Endothelial cell of umbilical vein (primary cell): ENCODE measurements at regions not wholly inside any gene's neighbourhood (a gene's known extent, or its start where the extent isn't known, plus 50 kb on each side); places are given as distances from the start of the nearest gene placed in this dataset.

Experiments
- BruUV-seq: library from RNA; stranded (reverse); fragments of 400-500 nt; replicated peaks from 2 replicates; lab custom pipeline; 2021; lab: Mats Ljungman, UMichigan
- CTCF ChIA-PET: fragments of 300-600, 350-600 bp; sonication (Branson Sonifier 250); formaldehyde crosslinking; loops from one replicate; lab custom pipeline; 2021; ENCODE audit warnings: antibody characterized with exemption, inconsistent platforms; lab: Charles Lee
- POLR2A ChIA-PET: fragments of 300-600, 350-600 bp; sonication (Branson Sonifier 250); formaldehyde crosslinking; loops from one replicate; lab custom pipeline; 2021; ENCODE audit warnings: antibody characterized with exemption, inconsistent platforms; lab: Charles Lee
- DNase-seq: peaks from one replicate; pipeline ENCODE4 v3.0.0-alpha.2; 2011; ENCODE audit warnings: low read depth, low spot score
- FAIRE-seq: peaks from 2 replicates; lab custom pipeline; 2011; peaks lifted over from hg19 to GRCh38; lab: Jason Lieb, UNC
- H2AFZ ChIP-seq: 2 replicates; pipeline ENCODE4 v1.6.0; 2012; ENCODE audit warnings: low read depth, low read length, control low read depth, inconsistent platforms
- H3K27ac ChIP-seq: 2 replicates; pipeline ENCODE4 v1.5.1; 2011; ENCODE audit warnings: low read depth, mild to moderate bottlenecking, control low read depth, low read length, moderate library complexity; ENCODE audit not compliant: insufficient read depth
- H3K27me3 ChIP-seq, 2 experiments: 2 replicates each; pipeline versions ENCODE4 v1.6.0 to v1.6.1; 2011; ENCODE audit warnings: low read length in 2 of 2, mixed read lengths in 1 of 2; ENCODE audit not compliant: control insufficient read depth in 2 of 2, insufficient read depth in 2 of 2
- H3K36me3 ChIP-seq, 2 experiments: 2 replicates in 1 of 2; 3 replicates in 1 of 2; pipeline ENCODE4 v1.5.1; 2011; ENCODE audit warnings: low read length in 2 of 2, mild to moderate bottlenecking in 1 of 2, moderate library complexity in 1 of 2; ENCODE audit not compliant: control insufficient read depth in 2 of 2, insufficient read depth in 2 of 2; ENCODE audit errors: extremely low read depth in 1 of 2
- H3K4me1 ChIP-seq: 3 replicates; pipeline ENCODE4 v1.5.1; 2011; ENCODE audit warnings: mild to moderate bottlenecking, low read length; ENCODE audit not compliant: control insufficient read depth, insufficient read depth; ENCODE audit errors: extremely low read depth
- H3K4me2 ChIP-seq: 2 replicates; pipeline ENCODE4 v1.6.1; 2011; ENCODE audit warnings: low read length, control low read depth, mixed read lengths; ENCODE audit not compliant: insufficient read depth
- H3K4me3 ChIP-seq, 3 experiments: fragments of 200-600 bp in 1 of 3; sonication (generic), shearing (Covaris generic) in 1 of 3; replicated peaks in 1 of 3; 2 replicates each; pipeline ENCODE4 v1.5.1; 2011 to 2016; ENCODE audit warnings: control low read depth in 3 of 3, low read length in 3 of 3, mild to moderate bottlenecking in 2 of 3, inconsistent platforms in 1 of 3, low read depth in 1 of 3, moderate library complexity in 1 of 3; ENCODE audit not compliant: insufficient read depth in 1 of 3
- H3K79me2 ChIP-seq: 2 replicates; pipeline ENCODE4 v1.6.0; 2012; ENCODE audit warnings: low read length, inconsistent platforms; ENCODE audit not compliant: control insufficient read depth, insufficient read depth
- H3K9ac ChIP-seq: replicated peaks from 2 replicates; pipeline ENCODE3; 2011; ENCODE audit warnings: low read length, control low read depth; ENCODE audit not compliant: insufficient read depth; ENCODE audit errors: extremely low read depth
- H3K9me1 ChIP-seq: replicated peaks from 3 replicates; pipeline ENCODE4 v1.6.0; 2011; ENCODE audit warnings: mild to moderate bottlenecking, low read length; ENCODE audit not compliant: control insufficient read depth, insufficient read depth; ENCODE audit errors: extremely low read depth
- H3K9me3 ChIP-seq: replicated peaks from 2 replicates; pipeline ENCODE4 v1.5.1; 2012; ENCODE audit warnings: low read length, inconsistent platforms; ENCODE audit not compliant: control insufficient read depth, insufficient read depth
- H4K20me1 ChIP-seq: replicated peaks from 2 replicates; pipeline ENCODE3; 2011; ENCODE audit warnings: mild to moderate bottlenecking, low read length; ENCODE audit not compliant: control insufficient read depth, insufficient read depth; ENCODE audit errors: extremely low read depth
- CTCF ChIP-seq, 2 donors: IDR thresholded peaks; 1 replicate in 1 of 2; 2 replicates in 1 of 2; pipeline ENCODE4 v1.5.1; 2011; ENCODE audit warnings: low read length in 2 of 2, mild to moderate bottlenecking in 2 of 2, moderate library complexity in 2 of 2, control low read depth in 1 of 2, inconsistent platforms in 1 of 2, low read depth in 1 of 2; ENCODE audit not compliant: insufficient read depth in 1 of 2; ENCODE audit errors: extremely low read depth in 1 of 2
- EZH2 ChIP-seq: IDR thresholded peaks from 2 replicates; pipeline ENCODE4 v1.6.1; 2012; ENCODE audit warnings: borderline replicate concordance, low read depth, mild to moderate bottlenecking, moderate library complexity, low read length, inconsistent platforms; ENCODE audit not compliant: severe bottlenecking
- FOS ChIP-seq: IDR thresholded peaks from 2 replicates; pipeline ENCODE4 v1.6.1; 2011; ENCODE audit warnings: mild to moderate bottlenecking, low read length, moderate library complexity, borderline replicate concordance; ENCODE audit not compliant: insufficient read depth
- JUN ChIP-seq: IDR thresholded peaks from 2 replicates; pipeline ENCODE4 v1.6.1; 2011; ENCODE audit warnings: borderline replicate concordance, low read depth; ENCODE audit not compliant: insufficient read length, insufficient read depth
- MAX ChIP-seq: IDR thresholded peaks from 2 replicates; pipeline ENCODE4 v1.6.1; 2011; ENCODE audit not compliant: insufficient read depth, insufficient read length
- MYC ChIP-seq: IDR thresholded peaks from one replicate; pipeline ENCODE4 v1.6.1; 2011; ENCODE audit warnings: mild to moderate bottlenecking, low read depth, low read length
- POLR2A ChIP-seq: IDR thresholded peaks from 2 replicates; pipeline ENCODE4 v1.6.1; 2012; ENCODE audit warnings: low read depth, mild to moderate bottlenecking, control low read depth, low read length
- POLR2AphosphoS5 ChIP-seq: IDR thresholded peaks from 2 replicates; pipeline ENCODE4 v1.6.1; 2012; ENCODE audit warnings: low read depth, mild to moderate bottlenecking, control low read depth, low read length, moderate library complexity; ENCODE audit not compliant: insufficient read depth
- dilution Hi-C: fragments of 300-500 bp; cut with MboI; formaldehyde crosslinking; loops from one replicate; pipeline ENCODE4 v1.15.0; 2019; ENCODE audit warnings: low sequenced_read_pairs; ENCODE audit not compliant: extremely low pct_ligation_motif_present
- intact Hi-C: fragments of 100-400 bp; cut with micrococcal nuclease; formaldehyde crosslinking; loops from one replicate; pipeline ENCODE4 v1.10.0; 2022

GRCh38 chr4:140286456-140286855, 87.0 kb upstream of the SCOC start:
- H4K20me1 ChIP-seq: no peaks in the 10 kb centered on the region
- intact Hi-C loops (no loop called here), dilution Hi-C loops (no loop called here)
- no peaks in the 10 kb centered on the region for H3K36me3 ChIP-seq
- FAIRE-seq (no peak), DNase-seq (no peak)
- TF ChIP-seq MAX: no peak
- no peak for TF ChIP-seq JUN
- no peak for TF ChIP-seq CTCF (IDR thresholded peaks at IDR 0.05; ENCODE audit: extremely low read depth in 1 of 2, insufficient read depth in 1 of 2, low read depth in 1 of 2, low read length in 2 of 2)
- no peak for TF ChIP-seq POLR2A
- no peak for TF ChIP-seq FOS
- no peak for TF ChIP-seq MYC
- TF ChIP-seq EZH2: no peak
- TF ChIP-seq POLR2AphosphoS5: no peak
- no peaks in the 10 kb centered on the region for H3K79me2 ChIP-seq
- no peaks in the 10 kb centered on the region for H3K4me1 ChIP-seq
- H3K27ac ChIP-seq: no peak overlapping the region
- no peak overlapping the region for H3K9ac ChIP-seq
- peaks cover 12 to 16% of the 10 kb centered on the region in 2 experiments for H3K27me3 ChIP-seq
- no TSS peak for BruUV-seq
- H3K4me2 ChIP-seq: no peak overlapping the region
- CTCF ChIA-PET: no interaction called here
- POLR2A ChIA-PET: no interaction called here
- H3K9me3 ChIP-seq: no peaks in the 10 kb centered on the region
- H2AFZ ChIP-seq: no peak overlapping the region
- no peak overlapping the region for H3K4me3 ChIP-seq
- H3K9me1 ChIP-seq: no peaks in the 10 kb centered on the region
